Lower lobe of right lung (tissue), 2 donors: ENCODE measurements at regions not wholly inside any gene's neighbourhood (a gene's known extent, or its start where the extent isn't known, plus 50 kb on each side); places are given as distances from the start of the nearest gene placed in this dataset.

Experiments
- ATAC-seq, 2 donors: fragments of 200-7000 bp; cut with Tn5 transposase; one replicate each; pipeline ENCODE4 v1.9.1; 2020 to 2022; ENCODE audit warnings: mild to moderate bottlenecking in 2 of 2, moderate library complexity in 2 of 2
- DNase-seq: peaks from one replicate; pipeline ENCODE4 v3.0.0-alpha.2; 2020
- H3K27ac ChIP-seq: fragments of 200-600 bp; one replicate; pipeline ENCODE4 v1.8.0; 2022
- H3K27me3 ChIP-seq: fragments of 200-600 bp; one replicate; pipeline ENCODE4 v1.8.0; 2022; ENCODE audit warnings: low read depth
- H3K36me3 ChIP-seq: fragments of 200-600 bp; one replicate; pipeline ENCODE4 v1.8.0; 2022; ENCODE audit warnings: mild to moderate bottlenecking
- H3K4me1 ChIP-seq: fragments of 200-600 bp; one replicate; pipeline ENCODE4 v1.8.0; 2022
- H3K4me3 ChIP-seq: fragments of 200-600 bp; one replicate; pipeline ENCODE4 v1.8.0; 2022; ENCODE audit warnings: mild to moderate bottlenecking
- H3K9me3 ChIP-seq: fragments of 200-600 bp; one replicate; pipeline ENCODE4 v1.8.0; 2022
- CTCF ChIP-seq: fragments of 200-600 bp; IDR thresholded peaks from one replicate; pipeline ENCODE4 v1.8.0; 2022; ENCODE audit warnings: antibody characterized with exemption, mild to moderate bottlenecking
- intact Hi-C: fragments of 100-400 bp; cut with DNase I; formaldehyde crosslinking; loops from one replicate; pipeline ENCODE4 v1.11.0; 2022
- donor health status: DM: no; HTN: yes; CAD: no; lungs with severe emphysema.

GRCh38 chr21:28212061-28212460 is 780.6 kb downstream of the LTN1 start:
- Histone ChIP-seq H3K36me3 (no peaks in the 10 kb centered on the region), H3K27ac (no peak overlapping the region), H3K27me3 (no peaks in the 10 kb centered on the region), H3K4me1 (no peaks in the 10 kb centered on the region), H3K9me3 (no peaks in the 10 kb centered on the region), H3K4me3 (no peak overlapping the region)
- no peak for DNase-seq
- intact Hi-C loops, result no loop called here
- TF ChIP-seq CTCF, result no peak
- no peak for ATAC-seq

- ATAC-seq (no peak), DNase-seq (no peak)
- Histone ChIP-seq H3K36me3 (no peaks in the 10 kb centered on the region), H3K4me1 (no peaks in the 10 kb centered on the region), H3K27me3 (no peaks in the 10 kb centered on the region), H3K4me3 (no peak overlapping the region), H3K27ac (no peak overlapping the region), H3K9me3 (no peaks in the 10 kb centered on the region)
- no peak for TF ChIP-seq CTCF
- intact Hi-C loops, result no loop called here
These were observed 785.1 kb downstream of the LTN1 start for GRCh38 chr21:28207436-28208173.

GRCh38 chr21:28200726-28201125 is 792.0 kb downstream of the LTN1 start:
- intact Hi-C loops, result no loop called here
- no peaks in the 10 kb centered on the region for H3K36me3 ChIP-seq
- no peak overlapping the region for H3K4me3 ChIP-seq
- H3K27ac ChIP-seq, result no peak overlapping the region
- no peak for TF ChIP-seq CTCF
- DNase-seq (no peak), ATAC-seq (no peak)
- no peaks in the 10 kb centered on the region for H3K4me1 ChIP-seq
- no peaks in the 10 kb centered on the region for H3K9me3 ChIP-seq
- H3K27me3 ChIP-seq, result no peaks in the 10 kb centered on the region

GRCh38 chr21:28196981-28197380 is 795.7 kb downstream of the LTN1 start:
- H3K4me1 ChIP-seq, result no peaks in the 10 kb centered on the region
- H3K27ac ChIP-seq, result no peak overlapping the region
- ATAC-seq, result no peak
- intact Hi-C loops, result no loop called here
- DNase-seq, result no peak
- H3K36me3 ChIP-seq, result no peaks in the 10 kb centered on the region
- H3K27me3 ChIP-seq, result no peaks in the 10 kb centered on the region
- H3K4me3 ChIP-seq, result no peak overlapping the region
- H3K9me3 ChIP-seq, result no peaks in the 10 kb centered on the region
- no peak for TF ChIP-seq CTCF

GRCh38 chr21:28193189-28193588 is 799.5 kb downstream of the LTN1 start:
- intact Hi-C loops, result no loop called here
- no peak for ATAC-seq

More at GRCh38 chr21:28193189-28193588, 799.5 kb downstream of the LTN1 start:
- no peak overlapping the region for H3K27ac ChIP-seq
- no peak for DNase-seq
- H3K9me3 ChIP-seq, result no peaks in the 10 kb centered on the region
- no peak for TF ChIP-seq CTCF
- no peak overlapping the region for H3K4me3 ChIP-seq
- no peaks in the 10 kb centered on the region for H3K4me1 ChIP-seq
- H3K36me3 ChIP-seq, result no peaks in the 10 kb centered on the region
- no peaks in the 10 kb centered on the region for H3K27me3 ChIP-seq
